NT2/D1 (cell line): ENCODE measurements at regions not wholly inside any gene's neighbourhood (a gene's known extent, or its start where the extent isn't known, plus 50 kb on each side); places are given as distances from the start of the nearest gene placed in this dataset.

ENCODE experiments used
- DNase-seq: peaks from one replicate; pipeline ENCODE4 v3.0.0-alpha.2; 2011; ENCODE audit warnings: low read depth, low spot score
- H3K27me3 ChIP-seq: 2 replicates; pipeline ENCODE4 v1.6.0; 2011; ENCODE audit warnings: mild to moderate bottlenecking; ENCODE audit not compliant: insufficient read length, insufficient read depth
- H3K36me3 ChIP-seq: 2 replicates; pipeline ENCODE4 v1.6.1; 2011; ENCODE audit warnings: mild to moderate bottlenecking, low read length, mixed read lengths; ENCODE audit not compliant: insufficient read depth, insufficient read length
- H3K4me1 ChIP-seq: 2 replicates; pipeline ENCODE4 v1.5.1; 2011; ENCODE audit not compliant: insufficient read depth, insufficient read length
- H3K4me3 ChIP-seq: 2 replicates; pipeline ENCODE4 v1.5.1; 2011; ENCODE audit warnings: low read depth; ENCODE audit not compliant: insufficient read length
- H3K9ac ChIP-seq: 2 replicates; pipeline ENCODE4 v1.6.0; 2011; ENCODE audit warnings: low read depth; ENCODE audit not compliant: insufficient read length
- H3K9me3 ChIP-seq: 2 replicates; pipeline ENCODE4 v1.5.1; 2011; ENCODE audit warnings: mild to moderate bottlenecking, low read length; ENCODE audit not compliant: insufficient read depth
- SUZ12 ChIP-seq: IDR thresholded peaks from 2 replicates; pipeline ENCODE4 v1.6.1; 2011; ENCODE audit not compliant: insufficient read length, insufficient read depth; ENCODE audit errors: extremely low read depth
- YY1 ChIP-seq: IDR thresholded peaks from 2 replicates; pipeline ENCODE4 v1.6.1; 2011; ENCODE audit not compliant: insufficient read length, insufficient read depth
- ZNF274 ChIP-seq: IDR thresholded peaks from 2 replicates; pipeline ENCODE4 v1.6.1; 2011; ENCODE audit warnings: mild to moderate bottlenecking, low read depth, low read length

- Histone ChIP-seq H3K9me3 (no peaks in the 10 kb centered on the region), H3K36me3 (no peaks in the 10 kb centered on the region), H3K27me3 (no peaks in the 10 kb centered on the region), H3K9ac (no peak overlapping the region), H3K4me1 (peaks cover 4% of the 10 kb centered on the region), H3K4me3 (no peak overlapping the region)
- TF ChIP-seq ZNF274 (no peak), SUZ12 (no peak), YY1 (no peak)
- peak; percentile 44 for DNase-seq
Measured at GRCh38 chr4:108360754-108361445, 192.2 kb upstream of the LEF1 start.

GRCh38 chr4:108359986-108360681, 191.4 kb upstream of the LEF1 start:
- no peaks in the 10 kb centered on the region for H3K27me3 ChIP-seq
- peaks cover 4% of the 10 kb centered on the region for H3K4me1 ChIP-seq
- no peak overlapping the region for H3K9ac ChIP-seq
- H3K9me3 ChIP-seq: no peaks in the 10 kb centered on the region
- H3K36me3 ChIP-seq: no peaks in the 10 kb centered on the region
- no peak for DNase-seq
- no peak for TF ChIP-seq SUZ12
- no peak for TF ChIP-seq YY1
- no peak for TF ChIP-seq ZNF274
- no peak overlapping the region for H3K4me3 ChIP-seq

GRCh38 chr4:108359130-108359985, 190.6 kb upstream of the LEF1 start:
- TF ChIP-seq SUZ12 (no peak), YY1 (no peak), ZNF274 (no peak)
- no peak for DNase-seq
- H3K36me3 ChIP-seq: no peaks in the 10 kb centered on the region
- no peaks in the 10 kb centered on the region for H3K27me3 ChIP-seq
- H3K9ac ChIP-seq: no peak overlapping the region
- H3K4me1 ChIP-seq: peaks cover 4% of the 10 kb centered on the region
- H3K4me3 ChIP-seq: no peak overlapping the region
- no peaks in the 10 kb centered on the region for H3K9me3 ChIP-seq

GRCh38 chr4:108355902-108356535, 187.3 kb upstream of the LEF1 start:
- H3K9ac ChIP-seq: no peak overlapping the region
- TF ChIP-seq ZNF274 (no peak), YY1 (no peak), SUZ12 (no peak)

GRCh38 chr4:108355186-108355901, 186.6 kb upstream of the LEF1 start:
- Histone ChIP-seq H3K4me3 (no peak overlapping the region), H3K9me3 (no peaks in the 10 kb centered on the region), H3K9ac (no peak overlapping the region), H3K36me3 (no peaks in the 10 kb centered on the region), H3K27me3 (no peaks in the 10 kb centered on the region), H3K4me1 (peaks cover 4% of the 10 kb centered on the region)
- TF ChIP-seq YY1 (no peak), SUZ12 (no peak), ZNF274 (no peak)
- DNase-seq: no peak

More at GRCh38 chr4:108355902-108356535, 187.3 kb upstream of the LEF1 start:
- H3K4me3 ChIP-seq: no peak overlapping the region
- H3K27me3 ChIP-seq: no peaks in the 10 kb centered on the region
- no peaks in the 10 kb centered on the region for H3K36me3 ChIP-seq
- DNase-seq: no peak
- H3K4me1 ChIP-seq: peaks cover 4% of the 10 kb centered on the region
- H3K9me3 ChIP-seq: no peaks in the 10 kb centered on the region

- TF ChIP-seq SUZ12 (no peak), YY1 (no peak), ZNF274 (no peak)
- no peaks in the 10 kb centered on the region for H3K27me3 ChIP-seq
- H3K4me1 ChIP-seq: no peaks in the 10 kb centered on the region
- no peaks in the 10 kb centered on the region for H3K36me3 ChIP-seq
- no peak overlapping the region for H3K9ac ChIP-seq
- no peak for DNase-seq
- H3K9me3 ChIP-seq: no peaks in the 10 kb centered on the region
- no peak overlapping the region for H3K4me3 ChIP-seq
Measured at GRCh38 chr4:108352664-108353308, 184.1 kb upstream of the LEF1 start.
